IMR-90 (cell line): ENCODE measurements at regions not wholly inside any gene's neighbourhood (a gene's known extent, or its start where the extent isn't known, plus 50 kb on each side); places are given as distances from the start of the nearest gene placed in this dataset.

Experiments
- ATAC-seq: fragments of 200-7000 bp; cut with Tn5 transposase; 2 replicates; pipeline ENCODE4 v1.9.1; 2020; ENCODE audit warnings: low read depth, mild to moderate bottlenecking, moderate library complexity
- BruUV-seq: library from RNA; stranded (reverse); fragments of 400-500 nt; replicated peaks from 2 replicates; lab custom pipeline; 2021; lab: Mats Ljungman, UMichigan
- CTCF ChIA-PET: fragments of 300-600 bp; formaldehyde crosslinking; extraction: SDS; loops from one replicate; lab custom pipeline; 2021; ENCODE audit warnings: antibody characterized with exemption; lab: Yijun Ruan, JAX
- POLR2A ChIA-PET: fragments of 300-600 bp; sonication (Branson Sonifier 250); formaldehyde crosslinking; loops from one replicate; lab custom pipeline; 2022; ENCODE audit warnings: antibody characterized with exemption; ENCODE audit not compliant: unreplicated experiment; lab: Charles Lee
- DNase-seq: peaks from one replicate; pipeline ENCODE4 v3.0.0; 2013
- H2AFZ ChIP-seq: replicated peaks from 2 replicates; pipeline ENCODE3; 2013; ENCODE audit warnings: low read length, mild to moderate bottlenecking; ENCODE audit not compliant: poor library complexity
- H2AK5ac ChIP-seq: 2 replicates; pipeline ENCODE4 v1.6.1; 2013; ENCODE audit warnings: low read depth, low read length, inconsistent platforms
- H2AK9ac ChIP-seq: replicated peaks from 2 replicates; pipeline ENCODE3; 2013; ENCODE audit warnings: mild to moderate bottlenecking, low read depth, low read length, moderate library complexity; ENCODE audit not compliant: poor library complexity
- H2BK120ac ChIP-seq: 2 replicates; pipeline ENCODE4 v1.6.1; 2013; ENCODE audit warnings: low read depth, low read length, inconsistent platforms
- H2BK15ac ChIP-seq: 3 replicates; pipeline ENCODE4 v1.6.1; 2013; ENCODE audit warnings: low read depth, low read length, inconsistent platforms
- H2BK20ac ChIP-seq: 2 replicates; pipeline ENCODE4 v1.6.1; 2013; ENCODE audit warnings: low read depth, mild to moderate bottlenecking, inconsistent platforms, low read length, moderate library complexity
- H2BK5ac ChIP-seq: 2 replicates; pipeline ENCODE4 v1.6.1; 2013; ENCODE audit warnings: mild to moderate bottlenecking, low read depth, low read length, inconsistent platforms; ENCODE audit not compliant: poor library complexity, severe bottlenecking
- H3K14ac ChIP-seq: replicated peaks from 2 replicates; pipeline ENCODE4 v1.6.1; 2013; ENCODE audit warnings: low read depth, low read length, inconsistent platforms
- H3K18ac ChIP-seq: 2 replicates; pipeline ENCODE4 v1.6.1; 2013; ENCODE audit warnings: low read depth, low read length, control low read depth
- H3K23ac ChIP-seq: 2 replicates; pipeline ENCODE4 v1.6.1; 2013; ENCODE audit warnings: low read depth, low read length, inconsistent platforms
- H3K27ac ChIP-seq: 2 replicates; pipeline ENCODE4 v1.5.1; 2013; ENCODE audit warnings: mild to moderate bottlenecking, control low read depth, low read length; ENCODE audit not compliant: insufficient read depth
- H3K27me3 ChIP-seq: 2 replicates; pipeline ENCODE4 v1.6.1; 2013; ENCODE audit warnings: low read length; ENCODE audit not compliant: control insufficient read depth, insufficient read depth
- H3K36me3 ChIP-seq: 2 replicates; pipeline ENCODE4 v1.6.1; 2013; ENCODE audit warnings: low read length, mixed read lengths; ENCODE audit not compliant: control insufficient read depth, insufficient read depth
- H3K4ac ChIP-seq: 2 replicates; pipeline ENCODE4 v1.6.1; 2013; ENCODE audit warnings: low read depth, low read length, inconsistent platforms
- H3K4me1 ChIP-seq: 2 replicates; pipeline ENCODE4 v1.6.1; 2013; ENCODE audit warnings: low read length, mixed read lengths; ENCODE audit not compliant: control insufficient read depth, insufficient read depth
- H3K4me2 ChIP-seq: 2 replicates; pipeline ENCODE4 v1.6.1; 2013; ENCODE audit warnings: low read depth, mild to moderate bottlenecking, control low read depth, low read length, moderate library complexity
- H3K4me3 ChIP-seq: 2 replicates; pipeline ENCODE4 v1.5.1; 2013; ENCODE audit warnings: low read depth, mild to moderate bottlenecking, control low read depth, low read length, moderate library complexity; ENCODE audit not compliant: insufficient read depth
- H3K56ac ChIP-seq: 2 replicates; pipeline ENCODE4 v1.6.1; 2013; ENCODE audit warnings: low read length, inconsistent platforms; ENCODE audit not compliant: insufficient read depth; ENCODE audit errors: extremely low read depth
- H3K79me1 ChIP-seq, 2 experiments: 2 replicates each; pipeline ENCODE4 v1.6.1; 2013; ENCODE audit warnings: low read length in 2 of 2, inconsistent platforms in 1 of 2, low read depth in 1 of 2
- H3K9ac ChIP-seq: 2 replicates; pipeline ENCODE4 v1.6.1; 2013; ENCODE audit warnings: low read depth, low read length, control low read depth
- H3K9me1 ChIP-seq: 2 replicates; pipeline ENCODE4 v1.6.1; 2013; ENCODE audit warnings: low read length, inconsistent platforms; ENCODE audit not compliant: insufficient read depth
- H3K9me3 ChIP-seq: 2 replicates; pipeline ENCODE4 v1.6.1; 2013; ENCODE audit warnings: low read length; ENCODE audit not compliant: control insufficient read depth, insufficient read depth
- H4K20me1 ChIP-seq: 2 replicates; pipeline ENCODE4 v1.6.1; 2013; ENCODE audit warnings: low read length, inconsistent platforms; ENCODE audit not compliant: insufficient read depth
- H4K5ac ChIP-seq: 2 replicates; pipeline ENCODE4 v1.6.1; 2013; ENCODE audit warnings: mild to moderate bottlenecking, low read depth, low read length, control low read depth
- H4K8ac ChIP-seq, 2 experiments: 2 replicates each; pipeline ENCODE4 v1.6.1; 2013; ENCODE audit warnings: low read depth in 2 of 2, low read length in 2 of 2, control low read depth in 1 of 2, inconsistent platforms in 1 of 2
- H4K91ac ChIP-seq: 2 replicates; pipeline ENCODE4 v1.6.1; 2013; ENCODE audit warnings: low read depth, low read length, inconsistent platforms; ENCODE audit not compliant: insufficient read depth
- CEBPB ChIP-seq: IDR thresholded peaks from 2 replicates; pipeline ENCODE4 v1.6.1; 2012; ENCODE audit warnings: low read depth, low read length, improper control_type of control experiment
- CHD1 ChIP-seq: IDR thresholded peaks from 2 replicates; pipeline ENCODE4 v1.6.1; 2012; ENCODE audit warnings: low read depth, low read length, improper control_type of control experiment
- ELK1 ChIP-seq: fragments of 150-350 bp; IDR thresholded peaks from 2 replicates; pipeline ENCODE4 v1.6.1; 2016; ENCODE audit warnings: low read depth, mild to moderate bottlenecking, low read length, moderate library complexity, borderline replicate concordance
- FOS ChIP-seq: fragments of 150-350 bp; IDR thresholded peaks from 2 replicates; pipeline ENCODE4 v1.6.1; 2016; ENCODE audit warnings: low read depth, low read length
- MAFK ChIP-seq: IDR thresholded peaks from 2 replicates; pipeline ENCODE4 v1.6.1; 2012; ENCODE audit warnings: low read depth, low read length, improper control_type of control experiment
- MXI1 ChIP-seq: IDR thresholded peaks from 2 replicates; pipeline ENCODE4 v1.6.1; 2012; ENCODE audit warnings: low read depth, mild to moderate bottlenecking, low read length, moderate library complexity, borderline replicate concordance
- NFE2L2 ChIP-seq: fragments of 150-350 bp; IDR thresholded peaks from 2 replicates; pipeline ENCODE4 v1.6.1; 2016; ENCODE audit warnings: low read depth, mild to moderate bottlenecking, low read length
- RCOR1 ChIP-seq: IDR thresholded peaks from 2 replicates; pipeline ENCODE4 v1.6.1; 2012; ENCODE audit warnings: mild to moderate bottlenecking, low read length, improper control_type of control experiment; ENCODE audit not compliant: insufficient replicate concordance
- RFX5 ChIP-seq: IDR thresholded peaks from 2 replicates; pipeline ENCODE4 v1.8.0; 2012; ENCODE audit warnings: low read depth, mild to moderate bottlenecking, low read length, moderate library complexity
- WGBS, 2 experiments: methylation state at CpG; one replicate each; pipeline versions ENCODE4 v1.1.5 to v1.1.7; 2013; ENCODE audit warnings: missing lambda C conversion rate in 2 of 2; ENCODE audit not compliant: insufficient read length in 1 of 2; ENCODE audit errors: extremely low coverage in 2 of 2; 5-methylcytosine and 5-hydroxymethylcytosine counted together
- dilution Hi-C: fragments of 300-500 bp; cut with HindIII; formaldehyde crosslinking; loops from one replicate; pipeline ENCODE4 v1.14.3; 2018; ENCODE audit warnings: low sequenced_read_pairs; ENCODE audit not compliant: unreplicated experiment
- in situ Hi-C: fragments of 300-500 bp; cut with MboI; formaldehyde crosslinking; loops from 3 replicates; pipeline ENCODE4 v1.14.3; 2019; ENCODE audit warnings: low sequenced_read_pairs, inconsistent platforms, mixed read lengths
- intact Hi-C: fragments of 100-400 bp; cut with micrococcal nuclease; formaldehyde crosslinking; loops from 2 replicates; pipeline ENCODE4 v1.10.0; 2022

- Histone ChIP-seq H3K4me1 (no peaks in the 10 kb centered on the region), H3K14ac (no peak overlapping the region), H4K8ac (no peak overlapping the region), H2AFZ (no peak overlapping the region), H3K56ac (no peak overlapping the region), H2BK120ac (no peak overlapping the region), H4K91ac (no peak overlapping the region), H2AK5ac (no peak overlapping the region), H3K4me2 (no peak overlapping the region), H3K9me1 (no peaks in the 10 kb centered on the region), H2AK9ac (no peak overlapping the region), H2BK20ac (no peak overlapping the region), H3K27ac (no peak overlapping the region), H3K18ac (no peak overlapping the region), H3K79me1 (no peaks in the 10 kb centered on the region), H3K36me3 (no peaks in the 10 kb centered on the region), H3K27me3 (no peaks in the 10 kb centered on the region), H2BK15ac (no peak overlapping the region), H3K9me3 (peaks cover 3% of the 10 kb centered on the region; the same call in 1 of the 2 replicates), H4K5ac (no peak overlapping the region), H3K9ac (no peak overlapping the region), H2BK5ac (no peak overlapping the region), H3K4ac (no peak overlapping the region), H4K20me1 (no peaks in the 10 kb centered on the region), H3K4me3 (no peak overlapping the region), H3K23ac (no peak overlapping the region)
- intact Hi-C loops (loop anchor here (5.0 to 10.0 kb wide), 2 partner anchors 409 to 604 kb away; no protein-coding TSS in a partner anchor), in situ Hi-C loops (no loop called here), dilution Hi-C loops (no loop called here)
- WGBS, 2 experiments: no CpG with 5 or more reads among the region's 2 CpGs
- ATAC-seq (no peak), DNase-seq (no peak)
- TF ChIP-seq NFE2L2 (no peak), RCOR1 (no peak), ELK1 (no peak), MXI1 (no peak), CHD1 (no peak), RFX5 (no peak), MAFK (no peak), FOS (no peak), CEBPB (no peak)
- no TSS peak for BruUV-seq
- POLR2A ChIA-PET: no interaction called here
- CTCF ChIA-PET: no interaction called here
Observed at GRCh38 chr12:127081058-127081457, 1185.9 kb upstream of the TMEM132C start.
